AG20443 (cell line): ENCODE measurements at regions not wholly inside any gene's neighbourhood (a gene's known extent, or its start where the extent isn't known, plus 50 kb on each side); places are given as distances from the start of the nearest gene placed in this dataset.

ENCODE experiments used
- DNase-seq: peaks from one replicate; pipeline ENCODE4 v3.0.0; 2012; ENCODE audit warnings: low spot score, mixed read lengths

GRCh38 chr5:175285261-175285660, 158.7 kb downstream of the DRD1 start:
- peak; percentile 28 for DNase-seq

- DNase-seq: no peak
Measured at GRCh38 chr5:175284806-175285205, 159.2 kb downstream of the DRD1 start.

- no peak for DNase-seq
Measured at GRCh38 chr5:175282611-175283225, 161.3 kb downstream of the DRD1 start.

GRCh38 chr5:175281714-175282113, 162.3 kb downstream of the DRD1 start:
- no peak for DNase-seq

GRCh38 chr5:175281257-175281656, 162.7 kb downstream of the DRD1 start:
- DNase-seq: no peak

GRCh38 chr5:175279506-175279905, 164.5 kb downstream of the DRD1 start:
- DNase-seq: no peak

- DNase-seq: no peak
Measured at GRCh38 chr5:175275748-175276147, 168.2 kb downstream of the DRD1 start.

GRCh38 chr5:175275097-175275496, 168.9 kb downstream of the DRD1 start:
- no peak for DNase-seq

GRCh38 chr5:175274171-175274570, 169.8 kb downstream of the DRD1 start:
- no peak for DNase-seq

GRCh38 chr5:175264406-175264805, 179.6 kb downstream of the DRD1 start:
- DNase-seq: no peak

GRCh38 chr5:175263776-175264175, 180.2 kb downstream of the DRD1 start:
- no peak for DNase-seq

GRCh38 chr5:175261526-175261925, 182.5 kb downstream of the DRD1 start:
- DNase-seq: no peak

GRCh38 chr5:175261037-175261436, 182.9 kb downstream of the DRD1 start:
- DNase-seq: no peak

- no peak for DNase-seq
Measured at GRCh38 chr5:175257847-175258194, 186.2 kb downstream of the DRD1 start.

GRCh38 chr5:175257128-175257846, 186.7 kb downstream of the DRD1 start:
- no peak for DNase-seq

GRCh38 chr5:175254155-175254554, 189.8 kb downstream of the DRD1 start:
- peak; percentile 38 for DNase-seq

GRCh38 chr5:175253597-175253996, 190.4 kb downstream of the DRD1 start:
- DNase-seq: no peak

- peak; percentile 21 for DNase-seq
Measured at GRCh38 chr5:175252234-175252805, 191.7 kb downstream of the DRD1 start.

- DNase-seq: no peak
Measured at GRCh38 chr5:175250426-175250825, 193.6 kb downstream of the DRD1 start.

- no peak for DNase-seq
Measured at GRCh38 chr5:175248416-175248905, 195.5 kb downstream of the DRD1 start.

GRCh38 chr5:175246889-175247520, 197.0 kb downstream of the DRD1 start:
- DNase-seq: no peak

- DNase-seq: peak; percentile 84
Measured at GRCh38 chr5:175246242-175246888, 197.6 kb downstream of the DRD1 start.
